Suprapubic skin (tissue), 3 donors: ENCODE measurements at regions not wholly inside any gene's neighbourhood (a gene's known extent, or its start where the extent isn't known, plus 50 kb on each side); places are given as distances from the start of the nearest gene placed in this dataset.

Experiments
- CTCF ChIP-seq, 2 donors: fragments of 200-600 bp in 1 of 2; fragments of 450-650 bp in 1 of 2; sonication (generic) in 1 of 2; IDR thresholded peaks; one replicate each; pipeline ENCODE4 v1.5.1; 2016 to 2019; ENCODE audit warnings: antibody characterized with exemption in 2 of 2, mild to moderate bottlenecking in 1 of 2, moderate library complexity in 1 of 2
- POLR2A ChIP-seq, 2 donors: fragments of 450-650 bp; IDR thresholded peaks; one replicate each; pipeline ENCODE4 v1.6.1; 2017; ENCODE audit warnings: antibody characterized with exemption in 2 of 2, mild to moderate bottlenecking in 2 of 2, moderate library complexity in 2 of 2

GRCh38 chr12:66776974-66777373 lies 98.1 kb upstream of the GRIP1 start:
- no peak for TF ChIP-seq CTCF (IDR thresholded peaks at IDR 0.05)
- no peak for TF ChIP-seq POLR2A (IDR thresholded peaks at IDR 0.05)
